ENCODE measurements at regions not wholly inside any gene's neighbourhood (a gene's known extent, or its start where the extent isn't known, plus 50 kb on each side); places are given as distances from the start of the nearest gene placed in this dataset.

- TF ChIP-seq CTCF (IDR thresholded peaks at IDR 0.05) (no peak), POLR2AphosphoS5 (IDR thresholded peaks at IDR 0.05) (no peak)
Observed at GRCh38 chr13:40231751-40232150, 434.7 kb downstream of the FOXO1 start.
